Keratinocyte (primary cell): ENCODE measurements at regions not wholly inside any gene's neighbourhood (a gene's known extent, or its start where the extent isn't known, plus 50 kb on each side); places are given as distances from the start of the nearest gene placed in this dataset.

ENCODE experiments used
- EZH2 ChIP-seq: IDR thresholded peaks from one replicate; pipeline ENCODE4 v1.6.1; 2012; ENCODE audit warnings: inconsistent platforms, mild to moderate bottlenecking, low read length, moderate library complexity
- TF ChIP-seq, protein P1 (sequence below), 3 experiments: IDR thresholded peaks in 1 of 3; conservative IDR thresholded peaks in 1 of 3; optimal IDR thresholded peaks in 1 of 3; 2 replicates in 2 of 3; 3 replicates in 1 of 3; pipeline versions ENCODE3 to v1.5.1; 2011; ENCODE audit warnings: low read length in 3 of 3, mild to moderate bottlenecking in 3 of 3, moderate library complexity in 2 of 3, control low read depth in 1 of 3, inconsistent platforms in 1 of 3; ENCODE audit not compliant: insufficient read depth in 2 of 3; ENCODE audit errors: extremely low read depth in 1 of 3

DNA sequence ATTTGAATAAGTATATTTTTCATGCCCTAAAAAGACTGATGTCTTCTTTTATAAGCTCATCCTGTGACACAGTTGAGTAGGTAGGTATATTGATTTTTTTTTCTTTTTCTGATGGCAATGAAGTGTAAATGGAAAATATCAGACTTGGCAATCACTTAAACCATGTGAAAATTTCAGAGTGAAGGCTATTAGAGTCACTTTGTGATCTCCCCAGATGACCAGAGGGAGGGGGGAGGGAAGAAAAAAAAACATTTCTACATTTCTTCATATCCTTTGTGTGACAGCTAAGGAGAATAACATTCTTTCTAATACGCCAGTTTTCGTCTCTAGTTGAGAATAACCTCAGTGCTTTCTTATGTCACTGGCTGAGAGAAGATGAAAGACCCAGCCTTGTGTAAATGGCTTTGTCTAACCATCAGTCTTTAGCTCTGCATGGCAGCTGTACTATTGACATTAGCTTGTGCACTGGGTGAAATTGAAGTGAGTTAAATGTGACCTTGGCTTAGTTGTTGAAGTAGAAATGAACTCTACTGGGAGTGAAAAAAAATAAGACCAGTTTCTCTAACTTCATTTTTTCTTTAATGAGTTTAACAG, 332.1 kb upstream of the DACH1 start:
- TF ChIP-seq, protein P1, sequence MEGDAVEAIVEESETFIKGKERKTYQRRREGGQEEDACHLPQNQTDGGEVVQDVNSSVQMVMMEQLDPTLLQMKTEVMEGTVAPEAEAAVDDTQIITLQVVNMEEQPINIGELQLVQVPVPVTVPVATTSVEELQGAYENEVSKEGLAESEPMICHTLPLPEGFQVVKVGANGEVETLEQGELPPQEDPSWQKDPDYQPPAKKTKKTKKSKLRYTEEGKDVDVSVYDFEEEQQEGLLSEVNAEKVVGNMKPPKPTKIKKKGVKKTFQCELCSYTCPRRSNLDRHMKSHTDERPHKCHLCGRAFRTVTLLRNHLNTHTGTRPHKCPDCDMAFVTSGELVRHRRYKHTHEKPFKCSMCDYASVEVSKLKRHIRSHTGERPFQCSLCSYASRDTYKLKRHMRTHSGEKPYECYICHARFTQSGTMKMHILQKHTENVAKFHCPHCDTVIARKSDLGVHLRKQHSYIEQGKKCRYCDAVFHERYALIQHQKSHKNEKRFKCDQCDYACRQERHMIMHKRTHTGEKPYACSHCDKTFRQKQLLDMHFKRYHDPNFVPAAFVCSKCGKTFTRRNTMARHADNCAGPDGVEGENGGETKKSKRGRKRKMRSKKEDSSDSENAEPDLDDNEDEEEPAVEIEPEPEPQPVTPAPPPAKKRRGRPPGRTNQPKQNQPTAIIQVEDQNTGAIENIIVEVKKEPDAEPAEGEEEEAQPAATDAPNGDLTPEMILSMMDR (optimal IDR thresholded peaks at IDR 0.05 in 1 of 3, IDR thresholded peaks at IDR 0.05 in 1 of 3, conservative IDR thresholded peaks at IDR 0.05 in 1 of 3; ENCODE audit: extremely low read depth in 1 of 3, insufficient read depth in 2 of 3, low read length in 3 of 3): no peak
- TF ChIP-seq EZH2: no peak
